Stimulated activated naive B cell treated with anti-CD40 and anti-IgM and Interleukin-4, amounts not matched to agents 10 μg/mL and 1 μg/mL and 100 μg/mL, for 72 hours (primary cell): ENCODE measurements at regions not wholly inside any gene's neighbourhood (a gene's known extent, or its start where the extent isn't known, plus 50 kb on each side); places are given as distances from the start of the nearest gene placed in this dataset.

Experiments used
- ATAC-seq, 2 donors: fragments of 150-1000 bp; cut with Tn5 transposase; replicated peaks; 2 replicates each; pipeline ENCODE4 v1.10.0; 2021; ENCODE audit warnings: moderate library complexity in 1 of 2
- DNase-seq: peaks from one replicate; pipeline ENCODE4 v3.0.0; 2021
- H3K27ac Mint-ChIP-seq: one replicate; pipeline ENCODE4 v1.8.0; 2022; ENCODE audit warnings: mild to moderate bottlenecking, mixed read lengths
- H3K27me3 Mint-ChIP-seq, 2 donors: one replicate each; pipeline ENCODE4 v1.8.0; 2022; ENCODE audit warnings: mixed read lengths in 2 of 2
- H3K36me3 Mint-ChIP-seq, 2 donors: one replicate each; pipeline ENCODE4 v1.8.0; 2022; ENCODE audit warnings: mixed read lengths in 2 of 2, mild to moderate bottlenecking in 1 of 2
- H3K4me1 Mint-ChIP-seq, 2 donors: one replicate each; pipeline ENCODE4 v1.8.0; 2022; ENCODE audit warnings: mixed read lengths in 2 of 2, mild to moderate bottlenecking in 1 of 2
- H3K4me3 Mint-ChIP-seq, 2 donors: one replicate each; pipeline ENCODE4 v1.8.0; 2022; ENCODE audit warnings: mild to moderate bottlenecking in 2 of 2, mixed read lengths in 2 of 2, moderate library complexity in 1 of 2
- H3K9me3 Mint-ChIP-seq, 2 donors: one replicate each; pipeline ENCODE4 v1.8.0; 2022; ENCODE audit warnings: mixed read lengths in 2 of 2, mild to moderate bottlenecking in 1 of 2

- Mint-ChIP-seq H3K4me3 (no peak overlapping the region), H3K36me3 (no peaks in the 10 kb centered on the region), H3K27ac (no peak overlapping the region), H3K4me1 (no peaks in the 10 kb centered on the region), H3K27me3 (no peaks in the 10 kb centered on the region), H3K9me3 (peaks cover 0 to 4% of the 10 kb centered on the region in 2 donors)
- no peak for ATAC-seq
- no peak for DNase-seq
These were observed 300.4 kb downstream of the PLA2G4A start for GRCh38 chr1:187129132-187129531.

GRCh38 chr1:187143783-187144182 lies 315.0 kb downstream of the PLA2G4A start:
- no peaks in the 10 kb centered on the region for H3K4me1 Mint-ChIP-seq
- no peak for ATAC-seq
- H3K9me3 Mint-ChIP-seq = peaks cover 8 to 16% of the 10 kb centered on the region in 2 donors
- H3K36me3 Mint-ChIP-seq = no peaks in the 10 kb centered on the region
- no peaks in the 10 kb centered on the region for H3K27me3 Mint-ChIP-seq
- no peak overlapping the region for H3K27ac Mint-ChIP-seq
- no peak overlapping the region for H3K4me3 Mint-ChIP-seq
- DNase-seq = no peak

GRCh38 chr1:187146388-187146787 lies 317.6 kb downstream of the PLA2G4A start:
- Mint-ChIP-seq H3K4me1 (no peaks in the 10 kb centered on the region), H3K36me3 (no peaks in the 10 kb centered on the region), H3K27me3 (no peaks in the 10 kb centered on the region), H3K9me3 (peaks cover 12 to 20% of the 10 kb centered on the region in 2 donors), H3K4me3 (no peak overlapping the region), H3K27ac (no peak overlapping the region)
- ATAC-seq (no peak), DNase-seq (no peak)

- no peaks in the 10 kb centered on the region for H3K4me1 Mint-ChIP-seq
- peaks cover 21 to 29% of the 10 kb centered on the region in 2 donors for H3K9me3 Mint-ChIP-seq
- ATAC-seq = no peak
- H3K36me3 Mint-ChIP-seq = no peaks in the 10 kb centered on the region
- no peak for DNase-seq
- H3K4me3 Mint-ChIP-seq = no peak overlapping the region
- no peak overlapping the region for H3K27ac Mint-ChIP-seq
- H3K27me3 Mint-ChIP-seq = no peaks in the 10 kb centered on the region
These were observed 322.8 kb downstream of the PLA2G4A start for GRCh38 chr1:187151555-187151954.

GRCh38 chr1:187153047-187153446 lies 324.3 kb downstream of the PLA2G4A start:
- no peak overlapping the region for H3K27ac Mint-ChIP-seq
- no peaks in the 10 kb centered on the region for H3K4me1 Mint-ChIP-seq
- no peaks in the 10 kb centered on the region for H3K36me3 Mint-ChIP-seq
- H3K4me3 Mint-ChIP-seq = no peak overlapping the region
- DNase-seq = no peak
- H3K27me3 Mint-ChIP-seq = no peaks in the 10 kb centered on the region
- no peak for ATAC-seq
- H3K9me3 Mint-ChIP-seq = peaks cover 19% of the 10 kb centered on the region in 2 donors

GRCh38 chr1:187157115-187157514 lies 328.4 kb downstream of the PLA2G4A start:
- Mint-ChIP-seq H3K36me3 (no peaks in the 10 kb centered on the region), H3K4me3 (no peak overlapping the region), H3K4me1 (no peaks in the 10 kb centered on the region), H3K9me3 (peaks cover 11 to 14% of the 10 kb centered on the region in 2 donors), H3K27ac (no peak overlapping the region), H3K27me3 (no peaks in the 10 kb centered on the region)
- DNase-seq (no peak), ATAC-seq (no peak)

GRCh38 chr1:187157552-187157951 lies 328.8 kb downstream of the PLA2G4A start:
- ATAC-seq = no peak

GRCh38 chr1:187167555-187167954 lies 338.8 kb downstream of the PLA2G4A start:
- Mint-ChIP-seq H3K9me3 (peaks cover 0 to 8% of the 10 kb centered on the region in 2 donors), H3K27me3 (no peaks in the 10 kb centered on the region), H3K36me3 (no peaks in the 10 kb centered on the region), H3K4me3 (no peak overlapping the region), H3K4me1 (no peaks in the 10 kb centered on the region), H3K27ac (no peak overlapping the region)
- DNase-seq (no peak), ATAC-seq (no peak)

More at GRCh38 chr1:187157552-187157951, 328.8 kb downstream of the PLA2G4A start:
- Mint-ChIP-seq H3K27me3 (no peaks in the 10 kb centered on the region), H3K9me3 (peaks cover 10 to 11% of the 10 kb centered on the region in 2 donors), H3K4me1 (no peaks in the 10 kb centered on the region), H3K4me3 (no peak overlapping the region), H3K27ac (no peak overlapping the region), H3K36me3 (no peaks in the 10 kb centered on the region)
- DNase-seq = no peak

- Mint-ChIP-seq H3K27ac (no peak overlapping the region), H3K4me3 (no peak overlapping the region), H3K4me1 (no peaks in the 10 kb centered on the region), H3K27me3 (no peaks in the 10 kb centered on the region), H3K36me3 (no peaks in the 10 kb centered on the region), H3K9me3 (peaks cover 0 to 8% of the 10 kb centered on the region in 2 donors)
- ATAC-seq (no peak), DNase-seq (no peak)
These were observed 339.5 kb downstream of the PLA2G4A start for GRCh38 chr1:187168297-187168696.

- Mint-ChIP-seq H3K4me1 (no peaks in the 10 kb centered on the region), H3K27me3 (no peaks in the 10 kb centered on the region), H3K27ac (no peak overlapping the region), H3K4me3 (no peak overlapping the region), H3K9me3 (peaks cover 8 to 10% of the 10 kb centered on the region in 2 donors), H3K36me3 (peaks cover 0 to 2% of the 10 kb centered on the region in 2 donors)
- no peak for ATAC-seq
- no peak for DNase-seq
These were observed 356.6 kb downstream of the PLA2G4A start for GRCh38 chr1:187185389-187185788.

GRCh38 chr1:187197685-187198084 lies 368.9 kb downstream of the PLA2G4A start:
- no peaks in the 10 kb centered on the region for H3K36me3 Mint-ChIP-seq
- no peak overlapping the region for H3K4me3 Mint-ChIP-seq
- no peaks in the 10 kb centered on the region for H3K4me1 Mint-ChIP-seq
- no peak for DNase-seq
- ATAC-seq = no peak
- peaks cover 0 to 4% of the 10 kb centered on the region in 2 donors for H3K9me3 Mint-ChIP-seq
- H3K27ac Mint-ChIP-seq = no peak overlapping the region
- H3K27me3 Mint-ChIP-seq = no peaks in the 10 kb centered on the region

GRCh38 chr1:187203257-187203656 lies 374.5 kb downstream of the PLA2G4A start:
- DNase-seq (no peak), ATAC-seq (no peak)
- Mint-ChIP-seq H3K36me3 (no peaks in the 10 kb centered on the region), H3K27me3 (no peaks in the 10 kb centered on the region), H3K27ac (no peak overlapping the region), H3K4me3 (no peak overlapping the region), H3K9me3 (peaks cover 2 to 3% of the 10 kb centered on the region in 2 donors), H3K4me1 (no peaks in the 10 kb centered on the region)

- Mint-ChIP-seq H3K4me1 (peaks cover 0 to 6% of the 10 kb centered on the region in 2 donors), H3K4me3 (no peak overlapping the region), H3K9me3 (peaks cover 13 to 18% of the 10 kb centered on the region in 2 donors), H3K27me3 (no peaks in the 10 kb centered on the region), H3K36me3 (no peaks in the 10 kb centered on the region), H3K27ac (no peak overlapping the region)
- no peak for DNase-seq
- ATAC-seq = no peak
These were observed 383.6 kb downstream of the PLA2G4A start for GRCh38 chr1:187212377-187212776.

- Mint-ChIP-seq H3K27me3 (no peaks in the 10 kb centered on the region), H3K4me1 (no peaks in the 10 kb centered on the region), H3K9me3 (no peaks in the 10 kb centered on the region), H3K4me3 (no peak overlapping the region), H3K36me3 (no peaks in the 10 kb centered on the region), H3K27ac (no peak overlapping the region)
- no peak for ATAC-seq
- no peak for DNase-seq
These were observed 397.6 kb downstream of the PLA2G4A start for GRCh38 chr1:187226396-187226795.

GRCh38 chr1:187228790-187229189 lies 400.0 kb downstream of the PLA2G4A start:
- Mint-ChIP-seq H3K4me3 (no peak overlapping the region), H3K4me1 (no peaks in the 10 kb centered on the region), H3K9me3 (no peaks in the 10 kb centered on the region), H3K27ac (no peak overlapping the region), H3K27me3 (no peaks in the 10 kb centered on the region), H3K36me3 (no peaks in the 10 kb centered on the region)
- DNase-seq (no peak), ATAC-seq (no peak)

- Mint-ChIP-seq H3K4me3 (no peak overlapping the region), H3K36me3 (no peaks in the 10 kb centered on the region), H3K27ac (no peak overlapping the region), H3K27me3 (no peaks in the 10 kb centered on the region), H3K9me3 (no peaks in the 10 kb centered on the region), H3K4me1 (no peaks in the 10 kb centered on the region)
- ATAC-seq (no peak), DNase-seq (no peak)
These were observed 400.7 kb downstream of the PLA2G4A start for GRCh38 chr1:187229496-187229895.
